ENCODE measurements at regions not wholly inside any gene's neighbourhood (a gene's known extent, or its start where the extent isn't known, plus 50 kb on each side); places are given as distances from the start of the nearest gene placed in this dataset.
A peak's percentile ranks its signal among the peaks of the same experiment; 100 is the strongest.

GRCh38 chr5:6920628-6921256 lies 207.5 kb downstream of the TENT4A start:
- H3K36me3 Mint-ChIP-seq (ENCODE audit: insufficient read depth in 2 of 2), result no peaks in the 10 kb centered on the region
- no peak for DNase-seq
- no peaks in the 10 kb centered on the region for H3K4me1 Mint-ChIP-seq (ENCODE audit: low read depth)
- no peak for ATAC-seq (replicated peaks in 1 of 2)
- no peak overlapping the region for H3K4me3 Mint-ChIP-seq
- H3K27ac Mint-ChIP-seq, result no peak overlapping the region
- peaks cover 0 to 14% of the 10 kb centered on the region in 2 donors for H3K9me3 Mint-ChIP-seq
- H3K27me3 Mint-ChIP-seq (ENCODE audit: low read depth), result no peaks in the 10 kb centered on the region

GRCh38 chr5:6926491-6927038 lies 213.3 kb downstream of the TENT4A start:
- DNase-seq, result no peak
- ATAC-seq (replicated peaks in 1 of 2), result no peak
- Mint-ChIP-seq H3K27ac (no peak overlapping the region), H3K27me3 (ENCODE audit: low read depth) (peaks cover 6% of the 10 kb centered on the region), H3K4me3 (no peak overlapping the region), H3K9me3 (peaks cover 0 to 5% of the 10 kb centered on the region in 2 donors), H3K4me1 (ENCODE audit: low read depth) (no peaks in the 10 kb centered on the region), H3K36me3 (ENCODE audit: insufficient read depth in 2 of 2) (peaks cover 0 to 1% of the 10 kb centered on the region in 2 donors)

DNA sequence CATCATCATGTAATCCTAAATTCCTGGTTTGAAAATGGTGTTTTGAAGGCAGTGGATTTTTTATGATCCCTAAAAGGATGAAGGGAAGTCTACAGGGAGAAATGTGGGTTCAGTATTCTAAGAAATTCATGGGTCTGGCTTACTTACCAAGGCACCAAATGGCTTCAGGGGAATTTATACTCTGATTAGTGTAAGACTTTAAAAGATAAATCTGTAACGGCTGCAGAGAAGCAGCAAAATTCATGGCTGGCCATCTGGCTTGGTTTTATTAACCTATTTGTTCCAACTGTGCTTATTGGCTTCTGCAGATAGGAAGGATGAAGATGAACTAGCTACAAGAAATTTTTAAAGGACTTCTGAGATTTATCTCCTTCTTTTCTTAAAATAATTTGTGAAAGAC lies 222.8 kb downstream of the TENT4A start:
- peaks cover 36% of the 10 kb centered on the region for H3K27me3 Mint-ChIP-seq (ENCODE audit: low read depth)
- DNase-seq (no peak), ATAC-seq (replicated peaks in 1 of 2) (no peak)
- no peaks in the 10 kb centered on the region for H3K4me1 Mint-ChIP-seq (ENCODE audit: low read depth)
- no peak overlapping the region for H3K4me3 Mint-ChIP-seq
- H3K9me3 Mint-ChIP-seq, result no peaks in the 10 kb centered on the region
- H3K27ac Mint-ChIP-seq, result no peak overlapping the region
- H3K36me3 Mint-ChIP-seq (ENCODE audit: insufficient read depth in 2 of 2), result no peaks in the 10 kb centered on the region

GRCh38 chr5:6937677-6938076 lies 224.4 kb downstream of the TENT4A start:
- ATAC-seq (replicated peaks in 1 of 2) (no peak), DNase-seq (no peak)
- Mint-ChIP-seq H3K4me1 (ENCODE audit: low read depth) (no peaks in the 10 kb centered on the region), H3K27ac (no peak overlapping the region), H3K36me3 (ENCODE audit: insufficient read depth in 2 of 2) (no peaks in the 10 kb centered on the region), H3K27me3 (ENCODE audit: low read depth) (peaks cover 36% of the 10 kb centered on the region), H3K9me3 (no peaks in the 10 kb centered on the region), H3K4me3 (no peak overlapping the region)

GRCh38 chr5:6941631-6942030 lies 228.4 kb downstream of the TENT4A start:
- no peaks in the 10 kb centered on the region for H3K36me3 Mint-ChIP-seq (ENCODE audit: insufficient read depth in 2 of 2)
- no peak overlapping the region for H3K27ac Mint-ChIP-seq
- DNase-seq (no peak), ATAC-seq (replicated peaks in 1 of 2) (no peak)
- H3K4me1 Mint-ChIP-seq (ENCODE audit: low read depth), result no peaks in the 10 kb centered on the region
- H3K9me3 Mint-ChIP-seq, result no peaks in the 10 kb centered on the region
- no peak overlapping the region for H3K4me3 Mint-ChIP-seq
- H3K27me3 Mint-ChIP-seq (ENCODE audit: low read depth), result peaks cover 15% of the 10 kb centered on the region

- no peaks in the 10 kb centered on the region for H3K9me3 Mint-ChIP-seq
- ATAC-seq (replicated peaks in 1 of 2) (no peak), DNase-seq (no peak)
- H3K36me3 Mint-ChIP-seq (ENCODE audit: insufficient read depth in 2 of 2), result no peaks in the 10 kb centered on the region
- peaks cover 9% of the 10 kb centered on the region for H3K27me3 Mint-ChIP-seq (ENCODE audit: low read depth)
- H3K4me1 Mint-ChIP-seq (ENCODE audit: low read depth), result no peaks in the 10 kb centered on the region
- H3K27ac Mint-ChIP-seq, result no peak overlapping the region
- no peak overlapping the region for H3K4me3 Mint-ChIP-seq
Measured at GRCh38 chr5:6943197-6944112, 230.2 kb downstream of the TENT4A start.

DNA sequence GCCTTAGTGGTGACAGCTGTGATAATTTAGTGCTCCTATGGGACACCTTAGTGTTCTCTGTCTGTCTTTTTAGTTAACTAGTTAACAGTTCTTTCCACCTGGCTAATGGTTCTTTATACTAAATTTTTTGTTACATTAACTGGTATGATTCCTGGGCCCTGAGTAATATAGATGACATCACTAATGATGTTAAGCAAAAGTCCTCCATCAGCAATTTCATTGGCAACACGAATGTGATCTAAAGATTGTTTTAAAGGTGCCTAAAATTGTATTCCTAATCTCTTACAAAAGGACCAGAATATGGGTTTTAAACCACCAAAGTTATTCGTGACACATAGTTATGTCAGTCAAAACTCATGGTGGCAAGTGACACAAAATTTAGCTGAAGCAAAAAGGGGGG lies 235.3 kb downstream of the TENT4A start:
- Mint-ChIP-seq H3K27ac (no peak overlapping the region), H3K27me3 (ENCODE audit: low read depth) (peaks cover 13% of the 10 kb centered on the region), H3K4me1 (ENCODE audit: low read depth) (peaks cover 9% of the 10 kb centered on the region), H3K4me3 (no peak overlapping the region), H3K9me3 (no peaks in the 10 kb centered on the region), H3K36me3 (ENCODE audit: insufficient read depth in 2 of 2) (peaks cover 0 to 3% of the 10 kb centered on the region in 2 donors)
- ATAC-seq (replicated peaks in 1 of 2) (no peak), DNase-seq (no peak)

DNA sequence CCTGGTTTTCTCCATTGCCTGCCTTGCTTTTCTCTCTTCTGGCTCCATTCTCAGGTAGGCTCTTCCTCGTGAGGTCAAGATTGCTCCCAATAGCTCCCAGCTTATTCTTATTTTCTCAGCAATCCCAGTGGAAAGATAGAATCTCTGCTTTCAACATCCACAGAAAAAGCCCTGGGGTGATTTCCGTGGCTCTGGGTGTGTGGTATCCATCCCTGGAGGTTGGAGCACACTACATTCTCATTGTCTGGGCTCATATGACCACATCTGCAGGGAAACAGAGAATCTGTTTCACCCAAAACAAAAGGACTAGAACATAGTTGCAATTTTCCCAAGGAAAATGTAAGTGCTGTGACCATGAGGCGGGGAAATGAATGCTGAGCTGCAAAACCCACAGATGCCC lies 236.0 kb downstream of the TENT4A start:
- Mint-ChIP-seq H3K27me3 (ENCODE audit: low read depth) (peaks cover 13% of the 10 kb centered on the region), H3K27ac (no peak overlapping the region), H3K9me3 (no peaks in the 10 kb centered on the region), H3K4me3 (no peak overlapping the region), H3K36me3 (ENCODE audit: insufficient read depth in 2 of 2) (peaks cover 0 to 3% of the 10 kb centered on the region in 2 donors), H3K4me1 (ENCODE audit: low read depth) (peaks cover 9% of the 10 kb centered on the region)
- no peak for DNase-seq
- no peak for ATAC-seq (replicated peaks in 1 of 2)

GRCh38 chr5:6950250-6950649 lies 237.0 kb downstream of the TENT4A start:
- H3K27me3 Mint-ChIP-seq (ENCODE audit: low read depth), result peaks cover 21% of the 10 kb centered on the region
- peak; percentile 67 to 70 for ATAC-seq (replicated peaks in 1 of 2)
- peaks cover 0 to 3% of the 10 kb centered on the region in 2 donors for H3K9me3 Mint-ChIP-seq
- H3K27ac Mint-ChIP-seq, result no peak overlapping the region
- DNase-seq, result no peak
- H3K4me1 Mint-ChIP-seq (ENCODE audit: low read depth), result peaks cover 9% of the 10 kb centered on the region
- H3K4me3 Mint-ChIP-seq, result no peak overlapping the region
- H3K36me3 Mint-ChIP-seq (ENCODE audit: insufficient read depth in 2 of 2), result peaks cover 0 to 3% of the 10 kb centered on the region in 2 donors

DNA sequence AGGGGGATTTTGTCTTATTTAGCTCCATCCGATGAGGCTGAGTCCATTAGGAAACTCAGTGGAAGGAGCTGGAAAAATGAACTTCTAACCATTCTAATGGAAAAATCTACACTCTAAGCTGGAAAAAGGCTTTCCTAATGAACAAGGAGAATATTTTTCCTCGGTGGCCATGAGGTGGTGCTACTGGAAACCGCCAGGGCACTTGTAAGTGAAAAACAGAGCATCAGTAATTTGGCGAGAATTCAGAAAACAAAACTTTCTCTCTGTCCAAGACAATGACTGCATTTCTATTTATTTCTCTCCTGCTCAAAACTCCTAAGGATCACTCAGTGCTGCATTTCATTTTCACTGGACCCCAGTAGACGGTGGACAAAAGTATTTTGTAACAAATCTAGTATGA lies 237.6 kb downstream of the TENT4A start:
- no peak overlapping the region for H3K4me3 Mint-ChIP-seq
- peaks cover 0 to 3% of the 10 kb centered on the region in 2 donors for H3K9me3 Mint-ChIP-seq
- H3K36me3 Mint-ChIP-seq (ENCODE audit: insufficient read depth in 2 of 2), result peaks cover 0 to 3% of the 10 kb centered on the region in 2 donors
- DNase-seq (no peak), ATAC-seq (replicated peaks in 1 of 2) (no peak)
- H3K27ac Mint-ChIP-seq, result no peak overlapping the region
- H3K4me1 Mint-ChIP-seq (ENCODE audit: low read depth), result peaks cover 9% of the 10 kb centered on the region
- peaks cover 22% of the 10 kb centered on the region for H3K27me3 Mint-ChIP-seq (ENCODE audit: low read depth)

GRCh38 chr5:6961123-6961522 lies 247.9 kb downstream of the TENT4A start:
- Mint-ChIP-seq H3K27ac (no peak overlapping the region), H3K9me3 (peaks cover 2 to 4% of the 10 kb centered on the region in 2 donors), H3K27me3 (ENCODE audit: low read depth) (no peaks in the 10 kb centered on the region), H3K4me3 (no peak overlapping the region), H3K36me3 (ENCODE audit: insufficient read depth in 2 of 2) (peaks cover 0 to 1% of the 10 kb centered on the region in 2 donors), H3K4me1 (ENCODE audit: low read depth) (no peaks in the 10 kb centered on the region)
- DNase-seq, result no peak
- no peak for ATAC-seq (replicated peaks in 1 of 2)

- no peak for ATAC-seq (replicated peaks in 1 of 2)
- Mint-ChIP-seq H3K9me3 (peaks cover 2 to 4% of the 10 kb centered on the region in 2 donors), H3K36me3 (ENCODE audit: insufficient read depth in 2 of 2) (peaks cover 0 to 1% of the 10 kb centered on the region in 2 donors), H3K4me3 (no peak overlapping the region), H3K27ac (no peak overlapping the region), H3K4me1 (ENCODE audit: low read depth) (no peaks in the 10 kb centered on the region), H3K27me3 (ENCODE audit: low read depth) (no peaks in the 10 kb centered on the region)
- DNase-seq, result no peak
Measured at GRCh38 chr5:6961837-6962635, 248.8 kb downstream of the TENT4A start.

GRCh38 chr5:6976971-6977370 lies 263.7 kb downstream of the TENT4A start:
- H3K27me3 Mint-ChIP-seq (ENCODE audit: low read depth), result no peaks in the 10 kb centered on the region
- H3K27ac Mint-ChIP-seq, result no peak overlapping the region
- no peaks in the 10 kb centered on the region for H3K4me1 Mint-ChIP-seq (ENCODE audit: low read depth)
- no peak overlapping the region for H3K4me3 Mint-ChIP-seq
- ATAC-seq (replicated peaks in 1 of 2) (no peak), DNase-seq (no peak)
- no peaks in the 10 kb centered on the region for H3K36me3 Mint-ChIP-seq (ENCODE audit: insufficient read depth in 2 of 2)
- no peaks in the 10 kb centered on the region for H3K9me3 Mint-ChIP-seq
